Brain microvascular endothelial cell (primary cell): ENCODE measurements at regions not wholly inside any gene's neighbourhood (a gene's known extent, or its start where the extent isn't known, plus 50 kb on each side); places are given as distances from the start of the nearest gene placed in this dataset.

Source experiments
- DNase-seq: peaks from one replicate; pipeline ENCODE4 v3.0.0-alpha.2; 2020
- H3K27ac ChIP-seq: fragments of 250-450 bp; sonication (Bioruptor Pico); 2 replicates; pipeline ENCODE4 v1.5.1; 2020; ENCODE audit warnings: mild to moderate bottlenecking, moderate library complexity
- H3K27me3 ChIP-seq: fragments of 250-450 bp; sonication (Bioruptor Pico); replicated peaks from 2 replicates; pipeline ENCODE4 v1.5.1; 2020; ENCODE audit warnings: mild to moderate bottlenecking
- H3K36me3 ChIP-seq: fragments of 250-450 bp; sonication (Bioruptor Pico); replicated peaks from 2 replicates; pipeline ENCODE4 v1.5.1; 2020; ENCODE audit warnings: mild to moderate bottlenecking
- H3K4me3 ChIP-seq: 2 replicates; pipeline ENCODE4 v1.5.1; 2011; ENCODE audit warnings: low read depth, mild to moderate bottlenecking, control low read depth, low read length, moderate library complexity
- CTCF ChIP-seq: IDR thresholded peaks from 2 replicates; pipeline ENCODE4 v1.5.1; 2011; ENCODE audit warnings: low read depth, mild to moderate bottlenecking, moderate library complexity, low read length, control low read depth, inconsistent platforms; ENCODE audit errors: missing control alignments
- in situ Hi-C: cut with HindIII; loops from 2 replicates; pipeline ENCODE4 v1.10.0; 2017; ENCODE audit warnings: low sequenced_read_pairs, low pct_ligation_motif_present

- Histone ChIP-seq H3K27me3 (no peaks in the 10 kb centered on the region), H3K27ac (no peak overlapping the region), H3K36me3 (no peaks in the 10 kb centered on the region), H3K4me3 (no peak overlapping the region)
- in situ Hi-C loops, result no loop called here
- peak; percentile 30 for DNase-seq
- no peak for TF ChIP-seq CTCF
These were observed 785.8 kb upstream of the ADGRL4 start for GRCh38 chr1:79792219-79792930.

GRCh38 chr1:79791488-79792218, 785.1 kb upstream of the ADGRL4 start:
- in situ Hi-C loops, result no loop called here

GRCh38 chr1:79790950-79791349, 784.4 kb upstream of the ADGRL4 start:
- H3K27ac ChIP-seq, result no peak overlapping the region
- in situ Hi-C loops, result no loop called here
- no peaks in the 10 kb centered on the region for H3K36me3 ChIP-seq
- no peak overlapping the region for H3K4me3 ChIP-seq
- TF ChIP-seq CTCF, result no peak
- no peaks in the 10 kb centered on the region for H3K27me3 ChIP-seq
- no peak for DNase-seq

More at GRCh38 chr1:79791488-79792218, 785.1 kb upstream of the ADGRL4 start:
- Histone ChIP-seq H3K27ac (no peak overlapping the region), H3K36me3 (no peaks in the 10 kb centered on the region), H3K4me3 (no peak overlapping the region), H3K27me3 (no peaks in the 10 kb centered on the region)
- no peak for TF ChIP-seq CTCF
- DNase-seq, result no peak

- Histone ChIP-seq H3K27ac (no peak overlapping the region), H3K36me3 (no peaks in the 10 kb centered on the region), H3K27me3 (no peaks in the 10 kb centered on the region), H3K4me3 (no peak overlapping the region)
- no peak for TF ChIP-seq CTCF
- DNase-seq, result no peak
- in situ Hi-C loops, result no loop called here
These were observed 781.1 kb upstream of the ADGRL4 start for GRCh38 chr1:79787631-79788030.

GRCh38 chr1:79785964-79786363, 779.4 kb upstream of the ADGRL4 start:
- Histone ChIP-seq H3K27ac (no peak overlapping the region), H3K4me3 (no peak overlapping the region), H3K36me3 (no peaks in the 10 kb centered on the region), H3K27me3 (no peaks in the 10 kb centered on the region)
- in situ Hi-C loops, result no loop called here
- no peak for TF ChIP-seq CTCF
- no peak for DNase-seq
